Activated CD8-positive, alpha-beta T cell treated with anti-CD3 and anti-CD28 coated beads for 36 hours (primary cell): ENCODE measurements at regions not wholly inside any gene's neighbourhood (a gene's known extent, or its start where the extent isn't known, plus 50 kb on each side); places are given as distances from the start of the nearest gene placed in this dataset.

ENCODE experiments used
- ATAC-seq: fragments of 200-7000 bp; cut with Tn5 transposase; one replicate; pipeline ENCODE4 v1.10.0; 2021; ENCODE audit warnings: mild to moderate bottlenecking, moderate library complexity
- CTCF ChIA-PET: fragments of 350-600 bp; sonication (Branson Sonifier 250); formaldehyde crosslinking; loops from one replicate; lab custom pipeline; 2021; ENCODE audit warnings: antibody characterized with exemption; lab: Charles Lee
- POLR2A ChIA-PET: fragments of 350-600 bp; sonication (Branson Sonifier 250); formaldehyde crosslinking; loops from one replicate; lab custom pipeline; 2021; ENCODE audit warnings: antibody characterized with exemption; lab: Charles Lee
- DNase-seq: peaks from one replicate; pipeline ENCODE4 v3.0.0-alpha.2; 2020
- H3K27ac Mint-ChIP-seq: one replicate; pipeline ENCODE4 v1.8.0; 2021; ENCODE audit warnings: mild to moderate bottlenecking, mixed read lengths
- H3K27me3 Mint-ChIP-seq: one replicate; pipeline ENCODE4 v1.8.0; 2021; ENCODE audit warnings: mixed read lengths
- H3K36me3 Mint-ChIP-seq: one replicate; pipeline ENCODE4 v1.8.0; 2021; ENCODE audit warnings: low read depth, mixed read lengths
- H3K4me1 Mint-ChIP-seq: one replicate; pipeline ENCODE4 v1.8.0; 2021; ENCODE audit warnings: low read depth, mixed read lengths
- H3K4me3 Mint-ChIP-seq: one replicate; pipeline ENCODE4 v1.8.0; 2021; ENCODE audit warnings: mild to moderate bottlenecking, moderate library complexity, mixed read lengths
- H3K9me3 Mint-ChIP-seq: one replicate; pipeline ENCODE4 v1.8.0; 2021; ENCODE audit warnings: mixed read lengths
- CTCF ChIP-seq: fragments of 200-600 bp; IDR thresholded peaks from one replicate; pipeline ENCODE4 v1.8.0; 2022; ENCODE audit warnings: antibody characterized with exemption, mild to moderate bottlenecking
- intact Hi-C: fragments of 100-400 bp; cut with micrococcal nuclease; formaldehyde crosslinking; loops from one replicate; pipeline ENCODE4 v1.10.0; 2022

- H3K4me1 Mint-ChIP-seq: no peaks in the 10 kb centered on the region
- ATAC-seq: no peak
- CTCF ChIA-PET: no interaction called here
- no peak for TF ChIP-seq CTCF
- H3K27me3 Mint-ChIP-seq: no peaks in the 10 kb centered on the region
- no peak overlapping the region for H3K4me3 Mint-ChIP-seq
- no peaks in the 10 kb centered on the region for H3K9me3 Mint-ChIP-seq
- POLR2A ChIA-PET: no interaction called here
- H3K27ac Mint-ChIP-seq: no peak overlapping the region
- no peak for DNase-seq
- intact Hi-C loops: no loop called here
- H3K36me3 Mint-ChIP-seq: no peaks in the 10 kb centered on the region
Measured at GRCh38 chr17:13806092-13806491, 204.4 kb upstream of the HS3ST3A1 start.

GRCh38 chr17:13807103-13807502 lies 205.4 kb upstream of the HS3ST3A1 start:
- no peaks in the 10 kb centered on the region for H3K27me3 Mint-ChIP-seq
- no peak for DNase-seq
- intact Hi-C loops: no loop called here
- ChIA-PET POLR2A (no interaction called here), CTCF (no interaction called here)
- no peak overlapping the region for H3K4me3 Mint-ChIP-seq
- TF ChIP-seq CTCF: no peak
- H3K4me1 Mint-ChIP-seq: peaks cover 2% of the 10 kb centered on the region
- H3K9me3 Mint-ChIP-seq: no peaks in the 10 kb centered on the region
- no peaks in the 10 kb centered on the region for H3K36me3 Mint-ChIP-seq
- no peak for ATAC-seq
- no peak overlapping the region for H3K27ac Mint-ChIP-seq

GRCh38 chr17:13812350-13812749 lies 210.6 kb upstream of the HS3ST3A1 start:
- intact Hi-C loops: no loop called here
- ATAC-seq (no peak), DNase-seq (no peak)
- Mint-ChIP-seq H3K36me3 (no peaks in the 10 kb centered on the region), H3K4me1 (peaks cover 2% of the 10 kb centered on the region), H3K27me3 (no peaks in the 10 kb centered on the region), H3K27ac (no peak overlapping the region), H3K9me3 (no peaks in the 10 kb centered on the region), H3K4me3 (no peak overlapping the region)
- ChIA-PET CTCF (interaction anchor here (1.4 kb wide), 1 partner anchor 10 kb away, joined by 3 read pairs; no protein-coding TSS in a partner anchor), POLR2A (no interaction called here)
- TF ChIP-seq CTCF: no peak

DNA sequence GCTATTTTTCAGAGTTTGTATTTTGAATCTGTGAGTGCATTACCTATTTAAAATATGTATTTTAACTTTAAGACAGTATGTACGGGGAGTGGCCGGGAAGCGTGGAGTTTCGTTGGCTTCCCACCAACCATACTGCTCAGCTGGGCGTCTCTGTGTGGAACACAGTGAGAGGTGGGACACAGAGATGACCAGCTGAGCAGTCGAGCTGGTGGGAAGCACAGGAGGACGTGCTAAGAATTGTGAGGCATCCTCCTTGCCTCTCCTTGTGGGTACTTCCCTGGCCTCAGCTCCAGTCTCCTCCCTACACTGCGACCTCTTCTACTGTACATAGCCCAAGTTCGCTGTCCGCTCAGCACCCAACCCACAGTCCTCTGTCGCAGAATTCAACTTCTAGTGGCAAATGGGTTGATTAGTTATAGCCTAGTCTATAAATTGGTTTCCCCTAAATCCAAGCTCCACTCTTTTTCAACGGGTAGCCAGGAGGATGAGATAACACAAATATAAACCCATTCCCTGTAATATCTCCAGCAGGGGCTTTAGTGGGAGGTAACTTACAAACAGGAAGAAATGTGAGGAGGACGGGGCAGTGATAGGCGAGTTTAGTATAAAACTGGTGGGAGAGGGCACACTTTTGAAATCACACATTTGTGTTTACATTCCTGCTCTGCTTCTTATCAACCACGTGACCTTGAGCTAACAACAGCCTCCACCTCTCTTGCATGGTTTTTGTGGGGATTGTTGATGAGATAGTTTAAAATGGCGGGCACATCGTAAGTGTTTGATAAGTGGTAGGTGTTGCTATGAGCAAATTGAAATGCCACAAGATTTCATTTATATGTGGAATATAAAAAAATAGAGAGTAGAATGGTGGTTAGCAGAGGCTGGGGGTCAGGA lies 211.9 kb upstream of the HS3ST3A1 start:
- DNase-seq (no peak), ATAC-seq (no peak)
- H3K27ac Mint-ChIP-seq: no peak overlapping the region
- H3K36me3 Mint-ChIP-seq: no peaks in the 10 kb centered on the region
- H3K9me3 Mint-ChIP-seq: no peaks in the 10 kb centered on the region
- CTCF ChIA-PET: no interaction called here
- POLR2A ChIA-PET: no interaction called here
- H3K4me1 Mint-ChIP-seq: peaks cover 2% of the 10 kb centered on the region
- H3K4me3 Mint-ChIP-seq: no peak overlapping the region
- no peaks in the 10 kb centered on the region for H3K27me3 Mint-ChIP-seq
- intact Hi-C loops: no loop called here
- no peak for TF ChIP-seq CTCF

- TF ChIP-seq CTCF: no peak
- no peak for DNase-seq
- Mint-ChIP-seq H3K27ac (no peak overlapping the region), H3K9me3 (no peaks in the 10 kb centered on the region), H3K4me3 (no peak overlapping the region), H3K36me3 (no peaks in the 10 kb centered on the region), H3K4me1 (peaks cover 4% of the 10 kb centered on the region), H3K27me3 (no peaks in the 10 kb centered on the region)
- ChIA-PET POLR2A (no interaction called here), CTCF (no interaction called here)
- intact Hi-C loops: no loop called here
- ATAC-seq: no peak
Measured at GRCh38 chr17:13822700-13823099, 221.0 kb upstream of the HS3ST3A1 start.
